ENCODE measurements at regions not wholly inside any gene's neighbourhood (a gene's known extent, or its start where the extent isn't known, plus 50 kb on each side); places are given as distances from the start of the nearest gene placed in this dataset.
A peak's percentile ranks its signal among the peaks of the same experiment; 100 is the strongest.

- no peak for DNase-seq (ENCODE audit: low spot score)
- TF ChIP-seq, protein P1, sequence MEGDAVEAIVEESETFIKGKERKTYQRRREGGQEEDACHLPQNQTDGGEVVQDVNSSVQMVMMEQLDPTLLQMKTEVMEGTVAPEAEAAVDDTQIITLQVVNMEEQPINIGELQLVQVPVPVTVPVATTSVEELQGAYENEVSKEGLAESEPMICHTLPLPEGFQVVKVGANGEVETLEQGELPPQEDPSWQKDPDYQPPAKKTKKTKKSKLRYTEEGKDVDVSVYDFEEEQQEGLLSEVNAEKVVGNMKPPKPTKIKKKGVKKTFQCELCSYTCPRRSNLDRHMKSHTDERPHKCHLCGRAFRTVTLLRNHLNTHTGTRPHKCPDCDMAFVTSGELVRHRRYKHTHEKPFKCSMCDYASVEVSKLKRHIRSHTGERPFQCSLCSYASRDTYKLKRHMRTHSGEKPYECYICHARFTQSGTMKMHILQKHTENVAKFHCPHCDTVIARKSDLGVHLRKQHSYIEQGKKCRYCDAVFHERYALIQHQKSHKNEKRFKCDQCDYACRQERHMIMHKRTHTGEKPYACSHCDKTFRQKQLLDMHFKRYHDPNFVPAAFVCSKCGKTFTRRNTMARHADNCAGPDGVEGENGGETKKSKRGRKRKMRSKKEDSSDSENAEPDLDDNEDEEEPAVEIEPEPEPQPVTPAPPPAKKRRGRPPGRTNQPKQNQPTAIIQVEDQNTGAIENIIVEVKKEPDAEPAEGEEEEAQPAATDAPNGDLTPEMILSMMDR (conservative IDR thresholded peaks at IDR 0.05; ENCODE audit: low read depth): no peak
- ChIA-PET CTCF (no interaction called here), POLR2A (ENCODE audit: low non-redundant PET) (no interaction called here)
- no peak overlapping the region for H3K27ac ChIP-seq
Measured at GRCh38 chr11:115590254-115590653, 86.0 kb upstream of the CADM1 start.

GRCh38 chr11:115587718-115588342 is 83.6 kb upstream of the CADM1 start:
- TF ChIP-seq, protein P1 (conservative IDR thresholded peaks at IDR 0.05; ENCODE audit: low read depth): no peak
- ChIA-PET POLR2A (ENCODE audit: low non-redundant PET) (no interaction called here), CTCF (interaction anchor here (0.7 kb wide), 1 partner anchor 256 kb away, joined by 3 read pairs; no protein-coding TSS in a partner anchor)
- H3K27ac ChIP-seq: no peak overlapping the region
- no peak for DNase-seq (ENCODE audit: low spot score)

DNA sequence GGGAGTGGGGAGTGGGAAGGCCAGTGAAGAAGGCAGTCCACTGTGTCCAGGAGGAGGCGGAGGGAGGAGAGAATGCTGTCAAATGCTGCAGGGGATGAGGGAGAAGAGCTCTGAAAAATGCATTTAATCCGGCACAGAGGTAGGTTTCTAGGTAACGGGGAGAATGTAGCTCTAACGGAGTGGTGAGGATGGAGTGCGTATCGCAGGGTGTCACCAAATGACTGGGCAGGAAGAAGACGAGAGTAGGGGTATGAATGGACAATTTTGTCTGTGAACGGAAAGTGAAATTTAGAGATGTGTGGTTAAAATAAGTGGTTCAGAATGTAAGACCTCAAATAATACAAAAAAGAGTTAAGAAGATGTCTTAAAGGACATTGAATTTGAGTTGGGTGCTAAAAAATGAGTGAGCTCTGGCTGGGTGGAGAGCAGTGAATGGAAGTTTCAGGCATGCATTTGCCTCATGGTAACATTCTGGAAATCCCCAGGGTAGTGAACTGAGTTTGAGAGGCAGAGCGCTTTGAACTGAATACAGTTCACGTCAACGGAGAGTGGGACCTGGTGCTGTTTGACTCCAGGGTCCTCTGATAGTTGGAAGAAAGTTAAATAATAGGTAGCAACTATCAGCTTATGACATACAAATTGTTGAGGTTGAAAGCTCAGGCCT is 81.3 kb upstream of the CADM1 start:
- DNase-seq (ENCODE audit: low spot score): no peak
- TF ChIP-seq, protein P1 (conservative IDR thresholded peaks at IDR 0.05; ENCODE audit: low read depth): no peak
- POLR2A ChIA-PET (ENCODE audit: low non-redundant PET): no interaction called here

DNA sequence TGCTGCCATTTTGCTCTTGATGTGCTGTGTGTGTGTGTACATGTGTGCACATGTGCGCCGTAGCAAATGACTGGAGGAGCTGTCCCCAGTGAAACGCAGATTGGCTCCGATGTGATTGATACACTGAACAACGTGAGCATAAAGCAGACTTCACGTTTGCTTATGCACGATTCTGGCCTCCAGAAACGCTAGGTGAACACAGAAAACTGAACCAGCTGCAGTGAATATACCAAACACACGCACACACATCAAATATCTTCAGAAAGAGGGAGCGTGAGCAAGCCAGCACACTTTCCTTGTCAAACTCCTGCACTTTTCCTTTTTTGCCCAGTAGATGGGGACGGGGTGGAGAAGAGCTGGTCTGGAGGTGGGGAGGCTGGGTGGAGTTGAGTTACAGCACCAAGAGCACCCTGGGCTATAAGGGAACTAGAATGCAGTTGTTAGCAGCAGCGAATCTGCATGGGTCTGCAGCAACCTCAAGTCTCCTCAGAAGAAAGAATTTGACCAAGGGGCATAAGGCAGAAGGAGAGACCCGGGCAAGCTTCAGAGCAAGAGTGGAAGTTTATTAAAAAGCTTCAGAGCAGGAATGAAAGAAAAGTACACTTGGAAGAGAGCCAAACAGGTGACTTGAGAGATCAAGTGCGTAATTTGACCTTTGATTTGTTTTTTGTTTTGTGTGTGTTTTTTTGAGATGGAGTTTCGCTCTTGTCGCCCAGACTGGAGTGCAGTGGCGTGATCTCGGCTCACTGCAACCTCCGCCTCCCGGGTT is 77.8 kb upstream of the CADM1 start:
- DNase-seq (ENCODE audit: low spot score): peak; percentile 20
- TF ChIP-seq, protein P1 (conservative IDR thresholded peaks at IDR 0.05; ENCODE audit: low read depth): no peak

More for the DNA sequence above, 81.3 kb upstream of the CADM1 start:
- no peak overlapping the region for H3K27ac ChIP-seq
- CTCF ChIA-PET: no interaction called here

DNA sequence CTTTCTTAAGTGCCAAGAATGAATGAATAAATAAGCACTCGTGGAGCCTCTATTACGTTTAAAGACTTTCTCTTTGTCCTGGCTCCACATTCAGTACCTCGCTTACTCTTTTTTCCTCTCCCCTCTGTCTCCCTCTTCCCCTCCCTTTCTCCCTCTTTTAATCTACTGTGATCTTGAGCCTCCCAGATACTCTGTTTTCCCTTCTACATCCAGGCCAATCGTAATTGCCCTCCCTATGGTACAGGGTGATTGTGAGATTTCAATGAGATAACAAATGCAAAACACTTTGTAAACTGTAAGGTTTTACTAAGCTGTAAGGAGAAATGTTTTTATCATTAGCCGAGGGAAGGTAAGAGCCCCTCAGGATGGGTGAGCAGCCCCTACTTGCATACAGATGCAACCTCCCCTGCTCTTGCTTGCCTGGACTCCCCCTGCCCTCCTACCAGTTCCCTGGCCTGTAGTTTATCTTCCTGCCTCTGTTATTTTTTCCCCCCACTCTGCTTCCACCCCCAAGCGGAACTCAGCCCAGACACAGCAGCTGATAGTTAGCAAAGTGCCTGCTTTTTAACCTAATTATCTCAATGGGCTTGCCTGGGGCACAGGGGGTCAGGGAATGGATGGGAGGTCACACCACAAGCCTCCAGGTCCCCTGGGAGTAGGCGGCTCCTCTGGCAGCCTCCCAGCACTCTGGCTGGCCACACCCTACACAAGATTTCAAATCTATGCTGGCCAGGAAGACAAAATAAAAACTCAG is 76.9 kb upstream of the CADM1 start:
- TF ChIP-seq, protein P1 (conservative IDR thresholded peaks at IDR 0.05; ENCODE audit: low read depth): no peak
- no peak for DNase-seq (ENCODE audit: low spot score)

More for the DNA sequence above, 77.8 kb upstream of the CADM1 start:
- POLR2A ChIA-PET (ENCODE audit: low non-redundant PET): no interaction called here
- CTCF ChIA-PET: no interaction called here
- peak overlapping the region; percentile 12; the same call in 1 of the 2 replicates for H3K27ac ChIP-seq

DNA sequence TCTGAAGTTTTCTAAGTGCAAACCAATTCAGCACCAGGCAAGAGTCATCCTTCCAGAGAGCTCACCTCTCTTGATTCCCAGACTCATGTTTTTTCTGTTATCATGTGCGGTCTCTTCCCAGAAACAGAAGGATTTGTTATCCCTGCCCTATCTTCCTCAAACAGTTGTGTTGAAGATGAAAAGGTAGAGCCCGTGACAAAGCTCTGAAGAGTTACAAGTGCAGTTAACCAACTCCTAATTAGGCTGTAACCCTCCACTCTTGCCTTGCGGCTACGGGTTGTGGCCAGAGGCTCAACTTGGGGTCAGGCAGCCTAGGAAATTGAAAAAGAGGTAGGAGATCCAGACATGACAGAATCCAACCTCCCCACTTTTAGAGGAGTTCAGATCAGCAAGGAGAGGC is 76.2 kb upstream of the CADM1 start:
- TF ChIP-seq, protein P1 (conservative IDR thresholded peaks at IDR 0.05; ENCODE audit: low read depth): no peak
- no peak for DNase-seq (ENCODE audit: low spot score)
- CTCF ChIA-PET: no interaction called here
- no peak overlapping the region for H3K27ac ChIP-seq
- POLR2A ChIA-PET (ENCODE audit: low non-redundant PET): no interaction called here

More for the DNA sequence above, 76.9 kb upstream of the CADM1 start:
- POLR2A ChIA-PET (ENCODE audit: low non-redundant PET): no interaction called here
- peak overlapping the region; percentile 12; the same call in 1 of the 2 replicates for H3K27ac ChIP-seq
- CTCF ChIA-PET: interaction anchor here (0.6 kb wide), 1 partner anchor 58 kb away, joined by 4 read pairs; no protein-coding TSS in a partner anchor
